ENCODE measurements at regions not wholly inside any gene's neighbourhood (a gene's known extent, or its start where the extent isn't known, plus 50 kb on each side); places are given as distances from the start of the nearest gene placed in this dataset.

DNA sequence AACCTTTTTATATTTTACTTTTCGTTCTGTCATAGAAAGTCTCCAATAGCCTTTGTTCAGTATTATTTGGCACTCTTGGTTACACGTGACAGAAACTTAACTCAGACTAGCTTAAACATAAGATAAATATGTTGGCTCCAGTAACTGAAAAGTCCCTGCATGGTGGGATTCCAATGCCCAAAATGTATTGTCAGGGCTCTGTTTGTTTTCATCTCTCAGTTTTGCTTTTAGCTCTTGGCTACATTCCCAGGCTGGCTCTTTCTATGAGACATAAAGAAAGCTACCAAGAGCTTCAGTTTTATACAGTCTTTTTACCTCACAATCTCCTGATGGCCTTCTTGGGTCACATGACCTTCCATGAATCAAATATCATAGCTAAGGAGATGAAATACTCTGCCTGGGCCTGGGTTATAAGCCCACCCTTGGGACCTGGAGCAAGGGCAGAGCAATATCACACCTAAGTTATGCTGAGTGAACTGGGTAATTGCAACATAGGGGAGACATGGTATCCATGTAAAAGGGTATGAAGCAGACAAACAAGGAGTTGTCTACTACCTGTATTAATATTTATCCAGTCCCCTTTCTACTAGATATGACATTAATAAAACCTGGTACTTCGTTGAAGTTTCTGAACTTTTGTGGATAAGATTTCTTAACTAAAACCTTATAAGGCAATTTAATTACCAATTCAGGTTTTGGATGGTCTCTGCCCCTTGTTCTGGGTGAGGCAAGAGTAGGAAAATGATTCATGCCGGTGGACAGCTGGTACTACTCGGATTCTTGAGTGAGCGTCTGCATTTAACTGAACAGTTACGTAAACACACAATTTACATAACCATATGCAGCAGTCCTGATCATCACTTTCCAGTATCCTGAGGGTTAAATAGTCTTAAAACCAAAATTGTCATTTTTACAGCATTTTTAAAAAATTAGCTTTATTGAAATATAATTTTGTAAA lies 442.3 kb downstream of the GPATCH2 start:
- Histone ChIP-seq H3K9me1 (ENCODE audit: control insufficient read depth, insufficient read depth, low read length) (no peaks in the 10 kb centered on the region), H3K4me2 (ENCODE audit: insufficient read depth, low read length) (no peak overlapping the region), H3K79me2 (ENCODE audit: control insufficient read depth, insufficient read depth, low read length) (no peaks in the 10 kb centered on the region), H3K9me3 (replicated peaks; ENCODE audit: control insufficient read depth, insufficient read depth, low read depth, low read length) (no peaks in the 10 kb centered on the region; the same call in 1 of the 2 replicates), H2AFZ (ENCODE audit: low read depth, low read length) (no peak overlapping the region), H3K4me1 (replicated peaks in 1 of 2; ENCODE audit: control insufficient read depth in 2 of 2, insufficient read depth in 2 of 2, low read length in 2 of 2) (no peaks in the 10 kb centered on the region), H3K4me3 (no peak overlapping the region), H4K20me1 (replicated peaks; ENCODE audit: control insufficient read depth, insufficient read depth, low read length) (no peaks in the 10 kb centered on the region), H3K9ac (ENCODE audit: insufficient read depth in 1 of 2, low read depth in 2 of 2, low read length in 2 of 2) (no peak overlapping the region), H3K36me3 (ENCODE audit: control insufficient read depth, insufficient read depth, low read length) (no peaks in the 10 kb centered on the region), H3K27ac (ENCODE audit: extremely low read depth, low read depth, low read length) (no peak overlapping the region), H3K27me3 (ENCODE audit: control insufficient read depth in 2 of 2, insufficient read depth in 2 of 2, low read length in 2 of 2) (no peaks in the 10 kb centered on the region)
- BruUV-seq (replicated peaks) = no TSS peak
- WGBS (ENCODE audit: insufficient coverage, low coverage, missing lambda C conversion rate) = under 1% methylated on average over 7 of the region's 7 CpGs
- intact Hi-C loops (cut with micrococcal nuclease) (no loop called here), in situ Hi-C loops (cut with MboI) (no loop called here)
- DNase-seq (ENCODE audit: extremely low read depth in 1 of 4, low spot score in 3 of 4) (no peak), ATAC-seq (no peak), FAIRE-seq (no peak)
- POLR2A ChIA-PET = no interaction called here
- CTCF ChIA-PET (ENCODE audit: low intra/inter-chr PET ratio) = no interaction called here
- TF ChIP-seq, protein P1, sequence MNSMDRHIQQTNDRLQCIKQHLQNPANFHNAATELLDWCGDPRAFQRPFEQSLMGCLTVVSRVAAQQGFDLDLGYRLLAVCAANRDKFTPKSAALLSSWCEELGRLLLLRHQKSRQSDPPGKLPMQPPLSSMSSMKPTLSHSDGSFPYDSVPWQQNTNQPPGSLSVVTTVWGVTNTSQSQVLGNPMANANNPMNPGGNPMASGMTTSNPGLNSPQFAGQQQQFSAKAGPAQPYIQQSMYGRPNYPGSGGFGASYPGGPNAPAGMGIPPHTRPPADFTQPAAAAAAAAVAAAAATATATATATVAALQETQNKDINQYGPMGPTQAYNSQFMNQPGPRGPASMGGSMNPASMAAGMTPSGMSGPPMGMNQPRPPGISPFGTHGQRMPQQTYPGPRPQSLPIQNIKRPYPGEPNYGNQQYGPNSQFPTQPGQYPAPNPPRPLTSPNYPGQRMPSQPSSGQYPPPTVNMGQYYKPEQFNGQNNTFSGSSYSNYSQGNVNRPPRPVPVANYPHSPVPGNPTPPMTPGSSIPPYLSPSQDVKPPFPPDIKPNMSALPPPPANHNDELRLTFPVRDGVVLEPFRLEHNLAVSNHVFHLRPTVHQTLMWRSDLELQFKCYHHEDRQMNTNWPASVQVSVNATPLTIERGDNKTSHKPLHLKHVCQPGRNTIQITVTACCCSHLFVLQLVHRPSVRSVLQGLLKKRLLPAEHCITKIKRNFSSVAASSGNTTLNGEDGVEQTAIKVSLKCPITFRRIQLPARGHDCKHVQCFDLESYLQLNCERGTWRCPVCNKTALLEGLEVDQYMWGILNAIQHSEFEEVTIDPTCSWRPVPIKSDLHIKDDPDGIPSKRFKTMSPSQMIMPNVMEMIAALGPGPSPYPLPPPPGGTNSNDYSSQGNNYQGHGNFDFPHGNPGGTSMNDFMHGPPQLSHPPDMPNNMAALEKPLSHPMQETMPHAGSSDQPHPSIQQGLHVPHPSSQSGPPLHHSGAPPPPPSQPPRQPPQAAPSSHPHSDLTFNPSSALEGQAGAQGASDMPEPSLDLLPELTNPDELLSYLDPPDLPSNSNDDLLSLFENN (IDR thresholded peaks at IDR 0.05; ENCODE audit: low read depth in 2 of 2, low read length in 2 of 2) = no peak
- TF ChIP-seq, protein P2, sequence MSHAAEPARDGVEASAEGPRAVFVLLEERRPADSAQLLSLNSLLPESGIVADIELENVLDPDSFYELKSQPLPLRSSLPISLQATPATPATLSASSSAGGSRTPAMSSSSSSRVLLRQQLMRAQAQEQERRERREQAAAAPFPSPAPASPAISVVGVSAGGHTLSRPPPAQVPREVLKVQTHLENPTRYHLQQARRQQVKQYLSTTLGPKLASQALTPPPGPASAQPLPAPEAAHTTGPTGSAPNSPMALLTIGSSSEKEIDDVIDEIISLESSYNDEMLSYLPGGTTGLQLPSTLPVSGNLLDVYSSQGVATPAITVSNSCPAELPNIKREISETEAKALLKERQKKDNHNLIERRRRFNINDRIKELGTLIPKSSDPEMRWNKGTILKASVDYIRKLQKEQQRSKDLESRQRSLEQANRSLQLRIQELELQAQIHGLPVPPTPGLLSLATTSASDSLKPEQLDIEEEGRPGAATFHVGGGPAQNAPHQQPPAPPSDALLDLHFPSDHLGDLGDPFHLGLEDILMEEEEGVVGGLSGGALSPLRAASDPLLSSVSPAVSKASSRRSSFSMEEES (CRISPR knock-in tag; IDR thresholded peaks at IDR 0.05) = peak; percentile 22; the same call in 1 of the 2 replicates
